Ovary (tissue), 3 donors: ENCODE measurements at regions not wholly inside any gene's neighbourhood (a gene's known extent, or its start where the extent isn't known, plus 50 kb on each side); places are given as distances from the start of the nearest gene placed in this dataset.

ENCODE experiments used
- CTCF ChIP-seq, 3 donors: fragments of 450-650 bp in 2 of 3; fragments of 200-600 bp in 1 of 3; IDR thresholded peaks; one replicate each; pipeline versions ENCODE4 v1.5.1 to v1.8.0; 2016 to 2022; ENCODE audit warnings: antibody characterized with exemption in 3 of 3, mild to moderate bottlenecking in 1 of 3
- POLR2A ChIP-seq: fragments of 450-650 bp; IDR thresholded peaks from one replicate; pipeline ENCODE4 v1.6.1; 2017; ENCODE audit warnings: antibody characterized with exemption, mild to moderate bottlenecking, moderate library complexity
- donor health status: DM: no; HTN: no; CAD: no.

- no peak for TF ChIP-seq CTCF (IDR thresholded peaks at IDR 0.05)
- TF ChIP-seq POLR2A = no peak
Measured at GRCh38 chr11:29959488-29959887, 57.3 kb downstream of the KCNA4 start.
